ENCODE measurements at regions not wholly inside any gene's neighbourhood (a gene's known extent, or its start where the extent isn't known, plus 50 kb on each side); places are given as distances from the start of the nearest gene placed in this dataset.

GRCh38 chr10:118107040-118107439, 60.3 kb upstream of the RAB11FIP2 start:
- DNase-seq (ENCODE audit: low read depth in 3 of 3): no peak

- no peak for DNase-seq (ENCODE audit: low read depth in 3 of 3)
Observed at GRCh38 chr10:118106426-118106825, 59.7 kb upstream of the RAB11FIP2 start.

- no peak for DNase-seq (ENCODE audit: low read depth in 3 of 3)
Observed at GRCh38 chr10:118102121-118102520, 55.4 kb upstream of the RAB11FIP2 start.

- DNase-seq (ENCODE audit: low read depth in 3 of 3): no peak
Observed at GRCh38 chr10:118101501-118101900, 54.8 kb upstream of the RAB11FIP2 start.
